PC-3 (cell line): ENCODE measurements at regions not wholly inside any gene's neighbourhood (a gene's known extent, or its start where the extent isn't known, plus 50 kb on each side); places are given as distances from the start of the nearest gene placed in this dataset.

Experiments
- CTCF ChIP-seq: fragments of 300-600 bp; sonication (generic); conservative IDR thresholded peaks from 2 replicates; pipeline ENCODE4 v1.5.1; 2017; ENCODE audit warnings: antibody characterized with exemption, low read depth, mild to moderate bottlenecking, low read length
- EZH2 ChIP-seq: fragments of 300-600 bp; sonication (generic); IDR thresholded peaks from one replicate; pipeline ENCODE4 v1.6.1; 2017; ENCODE audit warnings: antibody characterized with exemption, mild to moderate bottlenecking, low read length; ENCODE audit not compliant: unreplicated experiment
- EZH2phosphoT487 ChIP-seq: fragments of 300-600 bp; sonication (generic); IDR thresholded peaks from 2 replicates; pipeline ENCODE4 v1.6.1; 2018; ENCODE audit warnings: mild to moderate bottlenecking, antibody characterized with exemption, low read length, borderline replicate concordance

- TF ChIP-seq CTCF (no peak), EZH2 (no peak), EZH2phosphoT487 (no peak)
Measured at GRCh38 chr2:239767021-239767905, 257.9 kb downstream of the NDUFA10 start.
